ENCODE measurements at regions not wholly inside any gene's neighbourhood (a gene's known extent, or its start where the extent isn't known, plus 50 kb on each side); places are given as distances from the start of the nearest gene placed in this dataset.

GRCh38 chr4:171473155-171473554, 340.0 kb upstream of the GALNTL6 start:
- H3K4me3 ChIP-seq (ENCODE audit: low read depth, low read length) = no peak overlapping the region
- DNase-seq (ENCODE audit: low read depth) = no peak
- no peak for TF ChIP-seq CTCF (IDR thresholded peaks at IDR 0.05; ENCODE audit: insufficient read depth, low read length)

- TF ChIP-seq CTCF (IDR thresholded peaks at IDR 0.05; ENCODE audit: insufficient read depth, low read length) = no peak
- DNase-seq (ENCODE audit: low read depth) = no peak
- H3K4me3 ChIP-seq (ENCODE audit: low read depth, low read length) = no peak overlapping the region
These were observed 341.0 kb upstream of the GALNTL6 start for GRCh38 chr4:171472230-171472629.

- no peak overlapping the region for H3K4me3 ChIP-seq (ENCODE audit: low read depth, low read length)
- no peak for TF ChIP-seq CTCF (IDR thresholded peaks at IDR 0.05; ENCODE audit: insufficient read depth, low read length)
- DNase-seq (ENCODE audit: low read depth) = no peak
These were observed 348.7 kb upstream of the GALNTL6 start for GRCh38 chr4:171464499-171464898.

GRCh38 chr4:171461191-171461590, 352.0 kb upstream of the GALNTL6 start:
- DNase-seq (ENCODE audit: low read depth) = no peak
- no peak for TF ChIP-seq CTCF (IDR thresholded peaks at IDR 0.05; ENCODE audit: insufficient read depth, low read length)
- H3K4me3 ChIP-seq (ENCODE audit: low read depth, low read length) = no peak overlapping the region

GRCh38 chr4:171448919-171449481, 364.2 kb upstream of the GALNTL6 start:
- no peak for TF ChIP-seq CTCF (IDR thresholded peaks at IDR 0.05; ENCODE audit: insufficient read depth, low read length)
- DNase-seq (ENCODE audit: low read depth) = no peak
- H3K4me3 ChIP-seq (ENCODE audit: low read depth, low read length) = no peak overlapping the region

- H3K4me3 ChIP-seq (ENCODE audit: low read depth, low read length) = no peak overlapping the region
- DNase-seq (ENCODE audit: low read depth) = no peak
- no peak for TF ChIP-seq CTCF (IDR thresholded peaks at IDR 0.05; ENCODE audit: insufficient read depth, low read length)
These were observed 364.8 kb upstream of the GALNTL6 start for GRCh38 chr4:171448358-171448757.

- no peak for DNase-seq (ENCODE audit: low read depth)
- no peak overlapping the region for H3K4me3 ChIP-seq (ENCODE audit: low read depth, low read length)
- TF ChIP-seq CTCF (IDR thresholded peaks at IDR 0.05; ENCODE audit: insufficient read depth, low read length) = no peak
These were observed 371.8 kb upstream of the GALNTL6 start for GRCh38 chr4:171441300-171441941.
